T-cell (primary cell): ENCODE measurements at regions not wholly inside any gene's neighbourhood (a gene's known extent, or its start where the extent isn't known, plus 50 kb on each side); places are given as distances from the start of the nearest gene placed in this dataset.

ENCODE experiments used
- ATAC-seq, 4 experiments: fragments of 200-7000 bp in 3 of 4; fragments of 150-1000 bp in 1 of 4; cut with Tn5 transposase; replicated peaks in 1 of 4; 1 replicate in 3 of 4; 2 replicates in 1 of 4; pipeline ENCODE4 v1.10.0; 2021; ENCODE audit warnings: moderate library complexity in 3 of 4, mild to moderate bottlenecking in 2 of 4, moderate number of reproducible peaks in 1 of 4
- CTCF ChIA-PET, 2 donors: fragments of 300-600 bp; sonication (Branson Sonifier 250); formaldehyde crosslinking; loops; one replicate each; lab custom pipeline; 2022; ENCODE audit warnings: antibody characterized with exemption in 2 of 2; lab: Charles Lee
- POLR2A ChIA-PET, 2 donors: fragments of 300-600 bp; sonication (Branson Sonifier 250); formaldehyde crosslinking; loops; one replicate each; lab custom pipeline; 2022; ENCODE audit warnings: antibody characterized with exemption in 2 of 2; lab: Charles Lee
- DNase-seq, 35 experiments: peaks; one replicate each; pipeline versions ENCODE4 v3.0.0 to v3.0.0-alpha.2; 2013 to 2023
- H3K27ac ChIP-seq: one replicate; pipeline ENCODE4 v1.5.1; 2013; ENCODE audit warnings: low read length
- H3K27me3 ChIP-seq, 2 experiments: replicated peaks in 1 of 2; 1 replicate in 1 of 2; 2 replicates in 1 of 2; pipeline versions ENCODE4 v1.6.1 to v1.7.0; 2013; ENCODE audit warnings: low read length in 1 of 2, mixed read lengths in 1 of 2; ENCODE audit not compliant: control insufficient read depth in 2 of 2, insufficient read depth in 2 of 2; ENCODE audit errors: extremely low read depth in 1 of 2
- H3K36me3 ChIP-seq, 2 donors: 1 replicate in 1 of 2; 2 replicates in 1 of 2; pipeline versions ENCODE4 v1.6.1 to v1.7.0; 2013; ENCODE audit warnings: low read length in 1 of 2; ENCODE audit not compliant: control insufficient read depth in 2 of 2, insufficient read depth in 1 of 2; ENCODE audit errors: extremely low read depth in 1 of 2
- H3K4me1 ChIP-seq, 2 experiments: 1 replicate in 1 of 2; 2 replicates in 1 of 2; pipeline versions ENCODE4 v1.6.1 to v1.7.0; 2013; ENCODE audit warnings: low read length in 2 of 2, mixed read lengths in 1 of 2; ENCODE audit not compliant: insufficient read depth in 2 of 2, control insufficient read depth in 1 of 2; ENCODE audit errors: extremely low read depth in 1 of 2
- H3K4me3 ChIP-seq, 2 donors: 1 replicate in 1 of 2; 2 replicates in 1 of 2; pipeline versions ENCODE4 v1.5.1 to v1.7.0; 2013; ENCODE audit warnings: mild to moderate bottlenecking in 2 of 2, low read length in 1 of 2, moderate library complexity in 1 of 2; ENCODE audit not compliant: control insufficient read depth in 1 of 2; ENCODE audit errors: extremely low read depth in 1 of 2
- H3K9me3 ChIP-seq: 2 replicates; pipeline ENCODE4 v1.7.0; 2013
- H3K27ac Mint-ChIP-seq, 2 donors: one replicate each; pipeline ENCODE4 v1.8.0; 2020 to 2021; ENCODE audit warnings: mild to moderate bottlenecking in 2 of 2, mixed read lengths in 2 of 2
- H3K27me3 Mint-ChIP-seq, 2 donors: one replicate each; pipeline ENCODE4 v1.8.0; 2021 to 2022; ENCODE audit warnings: mixed read lengths in 2 of 2
- H3K36me3 Mint-ChIP-seq: one replicate; pipeline ENCODE4 v1.8.0; 2021; ENCODE audit warnings: mixed read lengths
- H3K4me1 Mint-ChIP-seq, 3 donors: one replicate each; pipeline ENCODE4 v1.8.0; 2020 to 2022; ENCODE audit warnings: mixed read lengths in 3 of 3, mild to moderate bottlenecking in 1 of 3
- H3K4me3 Mint-ChIP-seq, 3 donors: one replicate each; pipeline ENCODE4 v1.8.0; 2020 to 2022; ENCODE audit warnings: mild to moderate bottlenecking in 3 of 3, mixed read lengths in 3 of 3, moderate library complexity in 3 of 3
- H3K9me3 Mint-ChIP-seq, 3 donors: one replicate each; pipeline ENCODE4 v1.8.0; 2020 to 2022; ENCODE audit warnings: mixed read lengths in 3 of 3
- WGBS: methylation state at CpG from one replicate; pipeline ENCODE4 v1.1.5; 2013; ENCODE audit warnings: missing lambda C conversion rate; ENCODE audit not compliant: insufficient coverage; 5-methylcytosine and 5-hydroxymethylcytosine counted together

GRCh38 chr2:234630801-234631261, 133.9 kb upstream of the ARL4C start:
- Mint-ChIP-seq H3K4me3 (no peak overlapping the region), H3K27ac (no peak overlapping the region), H3K4me1 (no peaks in the 10 kb centered on the region), H3K27me3 (peaks cover 15 to 27% of the 10 kb centered on the region in 2 donors), H3K36me3 (no peaks in the 10 kb centered on the region), H3K9me3 (no peaks in the 10 kb centered on the region)
- ATAC-seq (no peak), DNase-seq (no peak)
- Histone ChIP-seq H3K36me3 (no peaks in the 10 kb centered on the region), H3K27me3 (peaks cover 0 to 15% of the 10 kb centered on the region in 2 experiments), H3K9me3 (no peaks in the 10 kb centered on the region), H3K4me3 (no peak overlapping the region), H3K4me1 (no peaks in the 10 kb centered on the region), H3K27ac (no peak overlapping the region)
- ChIA-PET CTCF (no interaction called here), POLR2A (no interaction called here)
- WGBS = 100% methylated on average over 2 of the region's 6 CpGs

DNA sequence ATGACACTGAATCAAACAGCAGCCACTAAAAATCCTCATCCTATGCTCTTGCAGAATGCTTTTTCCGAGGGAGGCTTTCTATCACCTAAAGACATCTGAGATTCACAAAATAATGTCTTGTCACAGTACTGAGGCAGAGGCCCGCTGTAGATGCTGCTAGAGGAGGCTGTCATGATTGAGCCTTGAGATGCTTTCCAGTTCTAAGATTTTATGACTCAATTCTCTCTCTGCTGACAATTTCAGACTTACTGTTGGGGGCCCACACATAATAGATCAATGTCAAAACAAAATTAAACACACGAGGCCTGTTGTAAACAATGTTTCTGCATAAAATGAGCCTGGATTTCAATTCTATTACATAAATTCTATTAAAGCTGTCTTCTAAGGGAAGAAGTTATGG, 132.7 kb upstream of the ARL4C start:
- Histone ChIP-seq H3K9me3 (no peaks in the 10 kb centered on the region), H3K4me3 (no peak overlapping the region), H3K27ac (no peak overlapping the region), H3K4me1 (no peaks in the 10 kb centered on the region), H3K36me3 (no peaks in the 10 kb centered on the region), H3K27me3 (peaks cover 0 to 20% of the 10 kb centered on the region in 2 experiments)
- Mint-ChIP-seq H3K27ac (no peak overlapping the region), H3K4me1 (no peaks in the 10 kb centered on the region), H3K36me3 (no peaks in the 10 kb centered on the region), H3K4me3 (no peak overlapping the region), H3K9me3 (no peaks in the 10 kb centered on the region), H3K27me3 (peaks cover 15 to 27% of the 10 kb centered on the region in 2 donors)
- WGBS = 50% methylated on average over 1 of the region's 3 CpGs
- ATAC-seq (no peak), DNase-seq (no peak)
- POLR2A ChIA-PET = no interaction called here
- CTCF ChIA-PET = no interaction called here

DNA sequence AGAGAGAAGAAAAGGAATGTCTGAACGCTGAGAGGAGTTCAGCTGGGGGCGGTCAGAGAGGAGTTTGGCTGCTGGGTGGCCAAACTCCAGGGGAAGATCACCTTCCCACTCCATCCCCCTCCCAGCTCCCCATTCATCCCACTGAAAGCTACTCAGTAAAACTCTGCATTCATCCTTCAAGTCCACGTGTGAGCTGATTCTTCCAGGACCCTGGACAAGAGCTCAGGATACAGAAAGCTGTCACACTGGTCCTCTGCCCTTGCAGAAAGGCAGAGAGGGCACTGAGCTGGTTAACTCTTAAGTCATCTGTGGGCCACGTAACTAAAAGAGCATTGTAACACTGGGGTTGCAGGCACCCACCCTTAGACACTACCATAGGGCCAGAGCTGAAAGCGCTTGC, 132.1 kb upstream of the ARL4C start:
- H3K27ac Mint-ChIP-seq = no peak overlapping the region
- CTCF ChIA-PET = no interaction called here
- 65% methylated on average over 3 of the region's 5 CpGs for WGBS

DNA sequence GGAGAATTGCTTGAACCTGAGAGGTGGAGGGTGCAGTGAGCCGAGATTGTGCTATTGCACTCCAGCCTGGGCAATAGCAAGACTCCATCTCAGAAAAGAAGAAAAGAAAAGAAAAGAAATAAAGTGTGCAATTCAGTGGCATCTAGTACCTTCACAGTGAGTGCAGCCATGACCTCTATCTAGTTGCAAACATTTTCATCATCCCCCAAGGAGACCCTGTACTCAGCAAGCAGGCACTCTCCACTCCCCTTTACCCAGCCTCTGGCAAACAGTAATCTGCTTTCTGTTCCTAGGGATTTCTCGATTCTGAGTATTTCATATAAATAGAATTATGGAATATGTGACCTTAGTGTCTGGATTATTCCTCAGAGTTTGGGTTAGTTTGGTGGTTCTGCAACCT, 130.4 kb upstream of the ARL4C start:
- no peak overlapping the region for H3K27ac Mint-ChIP-seq
- no peak overlapping the region for H3K4me3 ChIP-seq
- WGBS = 83% methylated on average over 1 of the region's 2 CpGs
- H3K36me3 Mint-ChIP-seq = no peaks in the 10 kb centered on the region
- H3K9me3 Mint-ChIP-seq = no peaks in the 10 kb centered on the region
- H3K27ac ChIP-seq = no peak overlapping the region
- ATAC-seq (no peak), DNase-seq (no peak)
- ChIA-PET CTCF (no interaction called here), POLR2A (no interaction called here)
- H3K4me1 ChIP-seq = no peaks in the 10 kb centered on the region
- H3K4me3 Mint-ChIP-seq = no peak overlapping the region
- H3K27me3 ChIP-seq = peaks cover 0 to 20% of the 10 kb centered on the region in 2 experiments
- no peaks in the 10 kb centered on the region for H3K4me1 Mint-ChIP-seq
- no peaks in the 10 kb centered on the region for H3K9me3 ChIP-seq
- no peaks in the 10 kb centered on the region for H3K36me3 ChIP-seq
- H3K27me3 Mint-ChIP-seq = peaks cover 11 to 22% of the 10 kb centered on the region in 2 donors

More for the DNA sequence above, 132.1 kb upstream of the ARL4C start:
- Mint-ChIP-seq H3K4me1 (no peaks in the 10 kb centered on the region), H3K9me3 (no peaks in the 10 kb centered on the region), H3K4me3 (no peak overlapping the region), H3K36me3 (no peaks in the 10 kb centered on the region), H3K27me3 (peaks cover 15 to 27% of the 10 kb centered on the region in 2 donors)
- H3K27ac ChIP-seq = no peak overlapping the region
- no peaks in the 10 kb centered on the region for H3K9me3 ChIP-seq
- POLR2A ChIA-PET = no interaction called here
- H3K36me3 ChIP-seq = no peaks in the 10 kb centered on the region
- DNase-seq (no peak), ATAC-seq (no peak)
- H3K4me1 ChIP-seq = no peaks in the 10 kb centered on the region
- H3K4me3 ChIP-seq = no peak overlapping the region
- peaks cover 0 to 20% of the 10 kb centered on the region in 2 experiments for H3K27me3 ChIP-seq

GRCh38 chr2:234626566-234627130, 129.8 kb upstream of the ARL4C start:
- CTCF ChIA-PET = no interaction called here
- DNase-seq = no peak

DNA sequence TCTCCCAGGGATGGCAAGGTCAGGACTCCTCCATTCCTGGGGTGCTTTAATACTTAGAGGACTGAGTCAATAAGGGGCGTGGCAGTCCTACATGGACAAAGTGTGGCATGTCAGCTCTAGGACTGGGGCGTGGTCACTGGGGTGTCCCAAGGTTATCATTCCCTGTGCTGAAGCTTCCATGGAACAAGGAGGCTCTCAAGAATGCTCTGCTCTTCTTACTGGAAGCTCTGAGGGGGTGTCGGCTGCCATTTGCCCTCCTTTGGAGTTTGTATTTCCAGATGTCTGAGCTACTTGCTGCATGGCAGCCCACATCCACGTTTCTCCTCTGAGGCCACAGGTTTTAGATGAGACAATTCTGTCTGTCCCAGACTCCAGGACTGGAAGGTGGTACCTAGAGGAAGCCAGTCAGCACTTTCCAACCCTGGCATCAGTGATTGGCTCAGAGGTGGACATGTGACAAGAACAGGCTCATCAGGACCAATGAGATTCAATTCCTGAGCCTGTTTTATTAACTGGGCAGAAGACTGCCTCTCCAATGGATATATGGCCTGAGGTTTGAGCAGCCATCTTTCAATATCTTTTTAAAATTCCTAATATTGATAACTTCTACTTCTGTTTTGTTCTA, 128.9 kb upstream of the ARL4C start:
- peaks cover 0 to 15% of the 10 kb centered on the region in 2 experiments for H3K27me3 ChIP-seq
- H3K9me3 ChIP-seq = no peaks in the 10 kb centered on the region
- Mint-ChIP-seq H3K27ac (no peak overlapping the region), H3K27me3 (peaks cover 11 to 14% of the 10 kb centered on the region in 2 donors), H3K4me1 (no peaks in the 10 kb centered on the region), H3K36me3 (no peaks in the 10 kb centered on the region), H3K9me3 (no peaks in the 10 kb centered on the region), H3K4me3 (no peak overlapping the region)
- no peaks in the 10 kb centered on the region for H3K36me3 ChIP-seq
- no peaks in the 10 kb centered on the region for H3K4me1 ChIP-seq
- CTCF ChIA-PET = no interaction called here
- POLR2A ChIA-PET = no interaction called here
- H3K27ac ChIP-seq = no peak overlapping the region
- H3K4me3 ChIP-seq = no peak overlapping the region
- DNase-seq (no peak), ATAC-seq (no peak)
- 74% methylated on average over 3 of the region's 4 CpGs for WGBS

More at GRCh38 chr2:234626566-234627130, 129.8 kb upstream of the ARL4C start:
- ATAC-seq = no peak
- H3K36me3 Mint-ChIP-seq = no peaks in the 10 kb centered on the region
- Histone ChIP-seq H3K27me3 (peaks cover 0 to 20% of the 10 kb centered on the region in 2 experiments), H3K4me1 (no peaks in the 10 kb centered on the region), H3K9me3 (no peaks in the 10 kb centered on the region), H3K27ac (no peak overlapping the region), H3K4me3 (no peak overlapping the region), H3K36me3 (no peaks in the 10 kb centered on the region)
- POLR2A ChIA-PET = no interaction called here
- H3K9me3 Mint-ChIP-seq = no peaks in the 10 kb centered on the region
- H3K27me3 Mint-ChIP-seq = peaks cover 11 to 20% of the 10 kb centered on the region in 2 donors
- no peaks in the 10 kb centered on the region for H3K4me1 Mint-ChIP-seq
- no CpG with 5 or more reads among the region's 7 CpGs for WGBS
- H3K27ac Mint-ChIP-seq = no peak overlapping the region
- H3K4me3 Mint-ChIP-seq = no peak overlapping the region
